ENCODE measurements at regions not wholly inside any gene's neighbourhood (a gene's known extent, or its start where the extent isn't known, plus 50 kb on each side); places are given as distances from the start of the nearest gene placed in this dataset.

GRCh38 chr15:39180483-39180933, 400.4 kb upstream of the THBS1 start:
- Histone ChIP-seq H3K4me2 (peak overlapping the region; percentile 78; the same call in 2 of the 3 replicates), H3K9me3 (peaks cover 7% of the 10 kb centered on the region; the same call in 2 of the 3 replicates), H3K27ac (peak overlapping the region; percentile 73 to 80), H3K4me1 (peaks cover 36% of the 10 kb centered on the region), H3K4me3 (no peak overlapping the region)
- TF ChIP-seq HES2 (IDR thresholded peaks at IDR 0.05) (no peak), HDAC2 (IDR thresholded peaks at IDR 0.05) (no peak), POLR2AphosphoS2 (conservative IDR thresholded peaks at IDR 0.05; ENCODE audit: low read length) (no peak), PBX3 (IDR thresholded peaks at IDR 0.05) (no peak), HMGXB4 (CRISPR knock-in tag; IDR thresholded peaks at IDR 0.05; ENCODE audit: borderline replicate concordance) (no peak), EP300 (IDR thresholded peaks at IDR 0.05) (no peak), ZSCAN20 (CRISPR knock-in tag; IDR thresholded peaks at IDR 0.05) (no peak)
- ChIA-PET POLR2A (interaction anchor here (1.4 kb wide), 1 partner anchor 400 kb away, joined by 3 read pairs; no protein-coding TSS in a partner anchor), CTCF (interaction anchor here (0.6 to 3.3 kb wide), 5 partner anchors 8 to 400 kb away, joined by 3 to 20 read pairs (median 3); partner anchors contain the start of gene THBS1)
- DNase-seq (ENCODE audit: low read depth in 1 of 2, low spot score in 1 of 2) (no peak), ATAC-seq (no peak), FAIRE-seq (no peak)

GRCh38 chr15:39181056-39181747, 399.7 kb upstream of the THBS1 start:
- CTCF ChIA-PET: interaction anchor here (2.6 to 3.3 kb wide), 2 partner anchors 9 to 400 kb away, joined by 9 to 20 read pairs; partner anchors contain the start of gene THBS1
- TF ChIP-seq HDAC2 (IDR thresholded peaks at IDR 0.05) (no peak), NFE2L2 (conservative IDR thresholded peaks at IDR 0.05; ENCODE audit: low read length) (no peak), HEYL (CRISPR knock-in tag; IDR thresholded peaks at IDR 0.05) (no peak), HMGXB4 (CRISPR knock-in tag; IDR thresholded peaks at IDR 0.05; ENCODE audit: borderline replicate concordance) (no peak), TFCP2L1 (CRISPR knock-in tag; IDR thresholded peaks at IDR 0.05) (no peak)
- DNase-seq (ENCODE audit: low read depth in 1 of 2, low spot score in 1 of 2): peak in 1 of 2 experiments; percentile 37
- Histone ChIP-seq H3K4me3 (no peak overlapping the region), H3K9me3 (peaks cover 7% of the 10 kb centered on the region; the same call in 2 of the 3 replicates), H3K4me2 (peak overlapping the region; percentile 78), H3K4me1 (peaks cover 36% of the 10 kb centered on the region), H3K27ac (peak overlapping the region; percentile 73 to 80)
- FAIRE-seq: no peak
- POLR2A ChIA-PET: interaction anchor here (1.4 kb wide), 1 partner anchor 399 kb away, joined by 3 read pairs; no protein-coding TSS in a partner anchor
- WGBS (ENCODE audit: missing lambda C conversion rate): 24% methylated on average over 1 of the region's 1 CpG
- ATAC-seq: peak in 1 of 2 experiments; percentile 76; a peak in 4 of 6 replicates

- peaks cover 12% of the 10 kb centered on the region for H3K9me3 ChIP-seq
- H3K4me3 ChIP-seq: peak overlapping the region; percentile 1; the same call in 1 of the 3 replicates
- 2% methylated on average over 2 of the region's 2 CpGs for WGBS (ENCODE audit: missing lambda C conversion rate)
- H3K27ac ChIP-seq: peak overlapping the region; percentile 73 to 80
- DNase-seq (ENCODE audit: low read depth in 1 of 2, low spot score in 1 of 2): peak; percentile 13 to 71
- ChIA-PET CTCF (interaction anchor here (0.8 to 2.6 kb wide), 3 partner anchors 10 to 400 kb away, joined by 3 to 9 read pairs (median 3); partner anchors contain the start of gene THBS1), POLR2A (no interaction called here)
- peak; percentile 46 for FAIRE-seq
- peak overlapping the region; percentile 78 for H3K4me2 ChIP-seq
- peaks cover 36% of the 10 kb centered on the region for H3K4me1 ChIP-seq
- peak; percentile 89 to 98 for ATAC-seq
- TF ChIP-seq ZFP36 (IDR thresholded peaks at IDR 0.05; ENCODE audit: borderline replicate concordance, partially characterized antibody) (no peak), FOSL2 (IDR thresholded peaks at IDR 0.05) (no peak), FOSL2 (CRISPR knock-in tag; IDR thresholded peaks at IDR 0.05) (0 out of 2 replicates have a peak, but pooled peaks have one; percentile 9), CEBPB (IDR thresholded peaks at IDR 0.05) (0 out of 4 replicates have a peak, but pooled peaks of 1 of the 2 experiments have one; percentile 33), HOXA7 (CRISPR knock-in tag; IDR thresholded peaks at IDR 0.05) (no peak), USF2 (IDR thresholded peaks at IDR 0.05) (no peak), SREBF2 (IDR thresholded peaks at IDR 0.05) (no peak), BHLHE40 (IDR thresholded peaks at IDR 0.05; ENCODE audit: low read depth, low read length) (no peak), EP300 (IDR thresholded peaks at IDR 0.05) (0 out of 5 replicates have a peak, but pooled peaks of 1 of the 2 experiments have one; percentile 5), EHF (CRISPR knock-in tag; IDR thresholded peaks at IDR 0.05) (no peak), MAX (IDR thresholded peaks at IDR 0.05) (no peak), ZC3H11A (IDR thresholded peaks at IDR 0.05) (no peak), HDAC2 (IDR thresholded peaks at IDR 0.05) (no peak), NPAS2 (CRISPR knock-in tag; IDR thresholded peaks at IDR 0.05; ENCODE audit: borderline replicate concordance) (no peak), SMC3 (IDR thresholded peaks at IDR 0.05) (peak; percentile 14; the same call in 1 of the 3 replicates), CTCF (IDR thresholded peaks at IDR 0.05) (no peak), ZSCAN20 (CRISPR knock-in tag; IDR thresholded peaks at IDR 0.05) (no peak)
Measured at GRCh38 chr15:39181940-39182339, 398.9 kb upstream of the THBS1 start.

Data from A549 (cell line).